Kidney (tissue), 13 donors: ENCODE measurements at regions not wholly inside any gene's neighbourhood (a gene's known extent, or its start where the extent isn't known, plus 50 kb on each side); places are given as distances from the start of the nearest gene placed in this dataset.

ENCODE experiments used
- DNase-seq, 5 donors: peaks; one replicate each; pipeline ENCODE4 v3.0.0-alpha.2; 2013 to 2020
- FAIRE-seq: peaks from 2 replicates; lab custom pipeline; 2012; peaks lifted over from hg19 to GRCh38; lab: Jason Lieb, UNC
- H3K27ac ChIP-seq, 2 donors: one replicate each; pipeline ENCODE4 v1.7.0; 2013; ENCODE audit warnings: low read depth in 2 of 2, low read length in 2 of 2, inconsistent platforms in 1 of 2
- H3K27me3 ChIP-seq: one replicate; pipeline ENCODE4 v1.7.1; 2013; ENCODE audit warnings: low read length, inconsistent platforms; ENCODE audit not compliant: control insufficient read depth, insufficient read depth
- H3K36me3 ChIP-seq, 3 donors: one replicate each; pipeline versions ENCODE4 v1.7.0 to v1.7.1; 2013; ENCODE audit warnings: low read length in 3 of 3, control low read depth in 1 of 3, inconsistent platforms in 1 of 3; ENCODE audit not compliant: insufficient read depth in 3 of 3, control insufficient read depth in 2 of 3
- H3K4me1 ChIP-seq, 3 donors: one replicate each; pipeline versions ENCODE4 v1.7.0 to v1.7.1; 2013; ENCODE audit warnings: low read length in 3 of 3, inconsistent platforms in 1 of 3, low read depth in 1 of 3; ENCODE audit not compliant: control insufficient read depth in 2 of 3, insufficient read depth in 2 of 3
- H3K4me3 ChIP-seq, 3 donors: one replicate each; pipeline versions ENCODE4 v1.7.0 to v1.8.1; 2013; ENCODE audit warnings: low read length in 3 of 3, control low read depth in 1 of 3, inconsistent platforms in 1 of 3
- H3K9ac ChIP-seq, 3 donors: one replicate each; pipeline versions ENCODE4 v1.7.0 to v1.7.1; 2013; ENCODE audit warnings: low read length in 3 of 3, control low read depth in 1 of 3, inconsistent platforms in 1 of 3
- H3K9me3 ChIP-seq, 3 donors: one replicate each; pipeline versions ENCODE4 v1.7.0 to v1.7.1; 2013; ENCODE audit warnings: low read length in 3 of 3, control low read depth in 1 of 3, inconsistent platforms in 1 of 3; ENCODE audit not compliant: control insufficient read depth in 2 of 3, insufficient read depth in 1 of 3
- intact Hi-C: fragments of 100-400 bp; cut with DNase I; formaldehyde crosslinking; loops from one replicate; pipeline ENCODE4 v1.11.1; 2022
- TF ChIP-seq, protein P1 (sequence below): IDR thresholded peaks from 3 replicates; pipeline ENCODE4 v1.5.1; 2012; ENCODE audit warnings: mild to moderate bottlenecking, moderate library complexity, borderline replicate concordance; ENCODE audit not compliant: insufficient read depth; ENCODE audit errors: extremely low read depth
- donor health status: control.
- donor health status: control.
- donor health status: control.
- donor health status: control.
- donor health status: control.
- donor health status: DM: yes; HTN: yes; CAD: no.
- donor health status: Normal renal cell carcinoma (clear cell type).

DNA sequence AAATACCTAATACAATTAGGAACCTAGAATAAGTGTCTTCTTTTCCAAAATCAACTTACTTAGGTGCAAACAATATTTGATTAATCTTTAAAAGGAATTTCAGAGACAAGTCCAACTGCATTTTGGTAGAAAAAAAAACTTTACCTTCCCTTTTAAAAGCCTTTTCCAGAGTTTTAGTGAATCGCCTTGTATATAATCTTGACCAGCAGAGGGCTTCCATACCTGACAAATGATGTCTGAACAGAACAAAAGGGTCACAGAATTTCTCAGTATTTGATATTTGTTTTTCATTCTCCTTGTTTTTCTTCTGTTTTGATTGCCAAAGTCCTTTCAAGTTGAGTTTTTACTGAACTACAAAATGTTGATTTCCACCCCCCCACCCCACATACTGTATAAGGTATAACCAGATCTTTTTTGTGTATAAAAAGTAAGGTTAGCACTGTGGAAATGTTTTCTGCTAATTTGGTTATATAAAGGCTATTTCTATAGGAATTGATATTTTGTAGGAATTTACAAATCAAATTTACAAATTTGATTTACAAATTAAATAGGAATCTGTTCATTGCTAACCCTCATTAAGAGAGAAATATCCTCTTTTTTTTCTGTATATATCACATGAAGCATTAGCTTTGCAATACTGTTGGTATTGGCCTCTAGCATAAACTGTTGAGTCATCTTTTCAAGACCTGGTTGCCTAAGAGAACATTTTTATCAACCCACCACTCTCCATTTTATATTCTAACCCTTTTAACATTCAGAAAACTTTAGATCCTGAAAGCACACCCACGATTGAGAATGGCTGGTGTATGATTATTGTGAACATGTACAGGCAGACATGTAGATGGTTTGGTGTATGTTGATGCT, 464.1 kb upstream of the RARB start:
- FAIRE-seq = peak; percentile 32
- Histone ChIP-seq H3K36me3 (no peaks in the 10 kb centered on the region), H3K4me1 (no peaks in the 10 kb centered on the region), H3K9me3 (peaks cover 0 to 3% (median 0%) of the 10 kb centered on the region in 3 donors), H3K4me3 (no peak overlapping the region), H3K27ac (no peak overlapping the region), H3K9ac (no peak overlapping the region), H3K27me3 (no peaks in the 10 kb centered on the region)
- intact Hi-C loops = no loop called here
- TF ChIP-seq, protein P1, sequence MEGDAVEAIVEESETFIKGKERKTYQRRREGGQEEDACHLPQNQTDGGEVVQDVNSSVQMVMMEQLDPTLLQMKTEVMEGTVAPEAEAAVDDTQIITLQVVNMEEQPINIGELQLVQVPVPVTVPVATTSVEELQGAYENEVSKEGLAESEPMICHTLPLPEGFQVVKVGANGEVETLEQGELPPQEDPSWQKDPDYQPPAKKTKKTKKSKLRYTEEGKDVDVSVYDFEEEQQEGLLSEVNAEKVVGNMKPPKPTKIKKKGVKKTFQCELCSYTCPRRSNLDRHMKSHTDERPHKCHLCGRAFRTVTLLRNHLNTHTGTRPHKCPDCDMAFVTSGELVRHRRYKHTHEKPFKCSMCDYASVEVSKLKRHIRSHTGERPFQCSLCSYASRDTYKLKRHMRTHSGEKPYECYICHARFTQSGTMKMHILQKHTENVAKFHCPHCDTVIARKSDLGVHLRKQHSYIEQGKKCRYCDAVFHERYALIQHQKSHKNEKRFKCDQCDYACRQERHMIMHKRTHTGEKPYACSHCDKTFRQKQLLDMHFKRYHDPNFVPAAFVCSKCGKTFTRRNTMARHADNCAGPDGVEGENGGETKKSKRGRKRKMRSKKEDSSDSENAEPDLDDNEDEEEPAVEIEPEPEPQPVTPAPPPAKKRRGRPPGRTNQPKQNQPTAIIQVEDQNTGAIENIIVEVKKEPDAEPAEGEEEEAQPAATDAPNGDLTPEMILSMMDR = peak; percentile 47
- DNase-seq = peak in 2 of 5 donors; percentile 63 to 76

DNA sequence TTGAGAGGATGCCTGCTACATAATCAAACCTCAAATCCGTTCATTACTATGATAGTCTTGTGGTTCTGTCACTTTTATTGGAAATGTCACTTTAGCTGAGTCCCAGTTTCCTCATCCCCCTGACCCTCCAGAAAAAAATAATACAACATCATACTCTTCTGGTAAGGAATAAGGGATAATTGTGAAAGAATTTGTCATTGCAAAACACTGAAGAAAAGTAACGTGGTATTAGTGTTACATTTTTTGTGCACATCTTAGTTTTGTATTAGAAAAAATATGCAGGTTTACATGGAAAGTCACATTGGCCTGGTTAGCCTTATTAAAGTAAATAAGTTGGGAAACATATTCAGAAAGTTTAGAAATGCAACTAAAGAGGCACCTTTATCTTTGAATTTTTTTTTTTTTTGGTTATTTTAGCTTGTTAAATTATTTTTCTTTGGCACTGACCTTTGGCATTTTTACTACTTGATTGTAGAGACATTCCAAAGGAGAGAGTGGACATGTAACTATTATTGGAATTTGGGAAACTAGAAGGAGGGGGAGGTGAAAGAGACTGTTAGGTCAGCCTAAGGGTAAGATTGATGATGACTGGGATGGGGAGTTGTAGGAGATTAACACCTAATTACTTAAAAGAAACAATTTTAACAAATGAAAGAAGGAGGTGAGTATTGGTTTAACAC, 462.2 kb upstream of the RARB start:
- Histone ChIP-seq H3K36me3 (no peaks in the 10 kb centered on the region), H3K4me3 (no peak overlapping the region), H3K4me1 (no peaks in the 10 kb centered on the region), H3K27ac (no peak overlapping the region), H3K27me3 (no peaks in the 10 kb centered on the region), H3K9ac (no peak overlapping the region), H3K9me3 (no peaks in the 10 kb centered on the region)
- intact Hi-C loops = no loop called here
- no peak for DNase-seq
- FAIRE-seq = peak; percentile 3
- TF ChIP-seq, protein P1 = no peak

DNA sequence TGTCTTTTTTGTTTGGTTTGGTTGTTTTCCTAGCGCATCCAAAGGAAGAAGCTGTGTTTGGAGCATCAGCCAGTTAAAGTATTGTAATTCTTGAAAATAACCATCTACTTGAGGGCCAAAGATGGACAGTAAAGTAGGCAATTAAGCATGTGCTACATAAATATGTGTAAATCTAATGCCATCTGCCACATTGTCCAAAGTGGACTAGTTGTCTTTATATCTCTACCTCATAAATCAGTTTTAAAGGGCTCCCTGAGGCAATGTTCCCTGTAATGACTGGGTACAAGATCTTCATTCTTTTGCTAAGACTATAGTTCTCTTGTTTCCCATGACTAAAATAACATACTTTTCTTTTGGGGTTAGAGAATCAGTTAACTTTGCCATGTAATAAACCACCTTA, 460.0 kb upstream of the RARB start:
- Histone ChIP-seq H3K27ac (no peak overlapping the region), H3K27me3 (no peaks in the 10 kb centered on the region), H3K4me3 (no peak overlapping the region), H3K4me1 (no peaks in the 10 kb centered on the region), H3K9me3 (no peaks in the 10 kb centered on the region), H3K9ac (no peak overlapping the region), H3K36me3 (no peaks in the 10 kb centered on the region)
- DNase-seq (peak in 2 of 5 donors; percentile 47 to 63), FAIRE-seq (no peak)
- TF ChIP-seq, protein P1 = no peak
- intact Hi-C loops = no loop called here
